PC-3 (cell line): ENCODE measurements at regions not wholly inside any gene's neighbourhood (a gene's known extent, or its start where the extent isn't known, plus 50 kb on each side); places are given as distances from the start of the nearest gene placed in this dataset.

Source experiments
- ATAC-seq: fragments of 200-7000 bp; cut with Tn5 transposase; 2 replicates; pipeline ENCODE4 v1.9.1; 2020; ENCODE audit warnings: mild to moderate bottlenecking, moderate library complexity
- BruUV-seq: library from RNA; stranded (reverse); fragments of 400-500 nt; replicated peaks from 2 replicates; lab custom pipeline; 2021; lab: Mats Ljungman, UMichigan
- CTCF ChIA-PET: fragments of 300-600 bp; sonication (Branson Sonifier 250); formaldehyde crosslinking; loops from one replicate; lab custom pipeline; 2022; ENCODE audit warnings: antibody characterized with exemption; lab: Charles Lee
- POLR2A ChIA-PET: fragments of 300-600 bp; sonication (Branson Sonifier 250); formaldehyde crosslinking; loops from one replicate; lab custom pipeline; 2022; ENCODE audit warnings: antibody characterized with exemption; ENCODE audit not compliant: unreplicated experiment; lab: Charles Lee
- DNase-seq: peaks from one replicate; pipeline ENCODE4 v3.0.0-alpha.2; 2015
- H2AFZ ChIP-seq: fragments of 300-600 bp; sonication (generic); 2 replicates; pipeline ENCODE4 v1.6.0; 2016; ENCODE audit warnings: antibody characterized with exemption, low read length
- H3F3A ChIP-seq: fragments of 300-600 bp; sonication (generic); one replicate; pipeline ENCODE4 v1.6.0; 2017; ENCODE audit warnings: antibody characterized with exemption, low read length, control low read depth, mild to moderate bottlenecking; ENCODE audit not compliant: unreplicated experiment
- H3K27ac ChIP-seq: fragments of 300-600 bp; sonication (generic); 2 replicates; pipeline ENCODE4 v1.5.1; 2016; ENCODE audit warnings: mild to moderate bottlenecking, low read length
- H3K27me3 ChIP-seq: fragments of 300-600 bp; sonication (generic); 2 replicates; pipeline ENCODE4 v1.6.1; 2016; ENCODE audit warnings: low read length, mixed read lengths
- H3K36me3 ChIP-seq: fragments of 300-600 bp; sonication (generic); 2 replicates; pipeline ENCODE4 v1.6.1; 2016; ENCODE audit warnings: low read depth, mixed run types, low read length, mixed read lengths
- H3K4me1 ChIP-seq: fragments of 300-600 bp; sonication (generic); 2 replicates; pipeline ENCODE4 v1.5.1; 2016; ENCODE audit warnings: low read length; ENCODE audit not compliant: insufficient read depth
- H3K4me2 ChIP-seq: fragments of 300-600 bp; sonication (generic); 2 replicates; pipeline ENCODE4 v1.6.0; 2016; ENCODE audit warnings: low read length
- H3K4me3 ChIP-seq: fragments of 300-600 bp; sonication (generic); 2 replicates; pipeline ENCODE4 v1.5.1; 2016; ENCODE audit warnings: mild to moderate bottlenecking, low read length, mixed read lengths
- H3K79me2 ChIP-seq: fragments of 300-600 bp; sonication (generic); 2 replicates; pipeline ENCODE4 v1.6.1; 2017; ENCODE audit warnings: low read length, mixed read lengths
- H3K9ac ChIP-seq: fragments of 300-600 bp; sonication (generic); 2 replicates; pipeline ENCODE4 v1.6.0; 2016; ENCODE audit warnings: mild to moderate bottlenecking, low read length
- H3K9me2 ChIP-seq: fragments of 300-600 bp; sonication (generic); replicated peaks from 2 replicates; pipeline ENCODE4 v1.6.1; 2016; ENCODE audit warnings: mixed run types, low read length, mixed read lengths
- H3K9me3 ChIP-seq: fragments of 300-600 bp; sonication (generic); 2 replicates; pipeline ENCODE4 v1.6.1; 2016; ENCODE audit warnings: low read length, mixed read lengths
- H4K20me1 ChIP-seq: fragments of 300-600 bp; sonication (generic); 2 replicates; pipeline ENCODE4 v1.6.1; 2016; ENCODE audit warnings: low read length, mixed read lengths
- EZH2 ChIP-seq: fragments of 300-600 bp; sonication (generic); IDR thresholded peaks from one replicate; pipeline ENCODE4 v1.6.1; 2017; ENCODE audit warnings: antibody characterized with exemption, mild to moderate bottlenecking, low read length; ENCODE audit not compliant: unreplicated experiment
- EZH2phosphoT487 ChIP-seq: fragments of 300-600 bp; sonication (generic); IDR thresholded peaks from 2 replicates; pipeline ENCODE4 v1.6.1; 2018; ENCODE audit warnings: mild to moderate bottlenecking, antibody characterized with exemption, low read length, borderline replicate concordance
- intact Hi-C: fragments of 100-400 bp; cut with micrococcal nuclease; formaldehyde crosslinking; loops from 2 replicates; pipeline ENCODE4 v1.9.0; 2023
- TF ChIP-seq, protein P1 (sequence below): fragments of 300-600 bp; sonication (generic); conservative IDR thresholded peaks from 2 replicates; pipeline ENCODE4 v1.5.1; 2017; ENCODE audit warnings: antibody characterized with exemption, low read depth, mild to moderate bottlenecking, low read length

DNA sequence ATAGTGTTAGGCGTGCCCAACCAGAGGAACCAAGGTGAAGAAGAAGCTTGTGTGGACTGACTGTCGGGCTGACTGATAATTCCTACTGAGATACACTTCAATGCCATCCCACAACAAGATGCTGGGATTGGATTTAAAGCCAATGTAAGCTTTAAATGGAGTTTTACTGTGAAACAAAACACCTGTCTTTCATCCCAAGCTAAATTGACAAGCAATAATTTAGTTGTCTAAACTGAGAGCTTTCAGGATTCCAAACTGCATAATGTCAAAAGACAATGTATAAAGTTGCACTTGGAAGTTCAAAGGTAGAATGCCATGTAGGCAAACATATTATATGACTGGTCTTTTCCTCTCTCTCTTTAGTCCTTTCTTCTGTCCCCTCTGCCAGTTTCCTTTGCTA is 1025.3 kb upstream of the FANCL start:
- Histone ChIP-seq H4K20me1 (no peaks in the 10 kb centered on the region), H3K9me2 (no peaks in the 10 kb centered on the region), H3K4me2 (no peak overlapping the region), H3K27me3 (no peaks in the 10 kb centered on the region), H3F3A (no peaks in the 10 kb centered on the region), H3K9ac (no peak overlapping the region), H3K4me3 (no peak overlapping the region), H3K4me1 (no peaks in the 10 kb centered on the region), H3K79me2 (no peaks in the 10 kb centered on the region), H3K36me3 (no peaks in the 10 kb centered on the region), H3K27ac (no peak overlapping the region), H3K9me3 (no peaks in the 10 kb centered on the region), H2AFZ (no peak overlapping the region)
- ChIA-PET POLR2A (no interaction called here), CTCF (no interaction called here)
- TF ChIP-seq, protein P1, sequence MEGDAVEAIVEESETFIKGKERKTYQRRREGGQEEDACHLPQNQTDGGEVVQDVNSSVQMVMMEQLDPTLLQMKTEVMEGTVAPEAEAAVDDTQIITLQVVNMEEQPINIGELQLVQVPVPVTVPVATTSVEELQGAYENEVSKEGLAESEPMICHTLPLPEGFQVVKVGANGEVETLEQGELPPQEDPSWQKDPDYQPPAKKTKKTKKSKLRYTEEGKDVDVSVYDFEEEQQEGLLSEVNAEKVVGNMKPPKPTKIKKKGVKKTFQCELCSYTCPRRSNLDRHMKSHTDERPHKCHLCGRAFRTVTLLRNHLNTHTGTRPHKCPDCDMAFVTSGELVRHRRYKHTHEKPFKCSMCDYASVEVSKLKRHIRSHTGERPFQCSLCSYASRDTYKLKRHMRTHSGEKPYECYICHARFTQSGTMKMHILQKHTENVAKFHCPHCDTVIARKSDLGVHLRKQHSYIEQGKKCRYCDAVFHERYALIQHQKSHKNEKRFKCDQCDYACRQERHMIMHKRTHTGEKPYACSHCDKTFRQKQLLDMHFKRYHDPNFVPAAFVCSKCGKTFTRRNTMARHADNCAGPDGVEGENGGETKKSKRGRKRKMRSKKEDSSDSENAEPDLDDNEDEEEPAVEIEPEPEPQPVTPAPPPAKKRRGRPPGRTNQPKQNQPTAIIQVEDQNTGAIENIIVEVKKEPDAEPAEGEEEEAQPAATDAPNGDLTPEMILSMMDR = no peak
- no peak for TF ChIP-seq EZH2
- no peak for TF ChIP-seq EZH2phosphoT487
- BruUV-seq = no TSS peak
- ATAC-seq (no peak), DNase-seq (no peak)
- intact Hi-C loops = no loop called here

DNA sequence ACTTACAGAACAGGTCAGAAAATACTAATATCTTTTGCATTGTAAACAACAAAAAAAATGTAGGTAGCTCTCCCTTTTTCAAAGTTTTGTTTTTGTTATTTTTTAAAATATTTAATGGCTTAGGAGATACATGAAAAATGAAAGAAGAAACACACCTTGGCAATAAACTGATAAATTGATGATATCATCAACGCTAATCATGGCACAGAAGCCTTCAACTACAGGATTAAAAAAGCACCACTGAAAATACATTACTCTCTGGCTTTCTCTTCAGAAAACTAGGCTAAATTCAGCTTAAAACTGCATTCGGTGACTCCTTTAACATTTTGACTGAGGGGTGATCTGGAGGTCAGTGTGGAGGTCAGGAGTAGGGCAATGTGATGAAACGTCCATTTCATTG is 1018.8 kb upstream of the FANCL start:
- no TSS peak for BruUV-seq
- H4K20me1 ChIP-seq = no peaks in the 10 kb centered on the region
- DNase-seq (no peak), ATAC-seq (no peak)
- H3K4me1 ChIP-seq = no peaks in the 10 kb centered on the region
- no peak overlapping the region for H3K27ac ChIP-seq
- H3K4me3 ChIP-seq = no peak overlapping the region
- ChIA-PET POLR2A (no interaction called here), CTCF (no interaction called here)
- no peaks in the 10 kb centered on the region for H3K9me3 ChIP-seq
- no peak overlapping the region for H2AFZ ChIP-seq
- H3K27me3 ChIP-seq = no peaks in the 10 kb centered on the region
- H3F3A ChIP-seq = no peaks in the 10 kb centered on the region
- no peak overlapping the region for H3K9ac ChIP-seq
- TF ChIP-seq EZH2phosphoT487 (no peak), EZH2 (no peak)
- TF ChIP-seq, protein P1 = no peak
- H3K4me2 ChIP-seq = no peak overlapping the region
- intact Hi-C loops = no loop called here
- H3K9me2 ChIP-seq = no peaks in the 10 kb centered on the region
- no peaks in the 10 kb centered on the region for H3K79me2 ChIP-seq
- no peaks in the 10 kb centered on the region for H3K36me3 ChIP-seq

DNA sequence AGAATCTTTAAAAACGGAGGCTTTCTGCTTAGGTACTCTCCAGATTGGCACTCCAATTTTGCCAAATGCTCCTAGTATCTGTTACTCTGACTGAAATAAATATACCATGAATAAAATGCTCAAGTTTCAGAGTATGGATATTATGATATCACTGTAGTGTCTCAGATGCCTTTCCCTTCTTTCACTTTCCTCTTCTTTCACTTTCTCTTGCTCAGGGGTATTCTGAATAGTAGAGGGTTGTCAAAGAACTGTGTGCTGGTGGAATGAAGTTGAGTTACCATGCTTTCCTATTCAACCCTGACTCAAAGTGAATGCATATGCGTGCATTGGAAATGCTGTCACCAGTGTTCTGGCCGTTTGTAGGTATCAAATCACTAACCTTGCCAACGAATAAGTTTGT is 1015.2 kb upstream of the FANCL start:
- Histone ChIP-seq H3K27ac (no peak overlapping the region), H3K36me3 (no peaks in the 10 kb centered on the region), H3K9ac (no peak overlapping the region), H3K27me3 (peaks cover 12% of the 10 kb centered on the region; the same call in 1 of the 2 replicates), H3F3A (no peaks in the 10 kb centered on the region), H4K20me1 (no peaks in the 10 kb centered on the region), H3K9me2 (no peaks in the 10 kb centered on the region), H3K79me2 (no peaks in the 10 kb centered on the region), H3K4me2 (no peak overlapping the region), H3K9me3 (no peaks in the 10 kb centered on the region), H3K4me1 (no peaks in the 10 kb centered on the region), H2AFZ (no peak overlapping the region), H3K4me3 (no peak overlapping the region)
- intact Hi-C loops = no loop called here
- ChIA-PET CTCF (no interaction called here), POLR2A (no interaction called here)
- BruUV-seq = no TSS peak
- TF ChIP-seq, protein P1 = no peak
- TF ChIP-seq EZH2 (no peak), EZH2phosphoT487 (no peak)
- DNase-seq = no peak
- ATAC-seq = no peak
